ENCODE measurements at regions not wholly inside any gene's neighbourhood (a gene's known extent, or its start where the extent isn't known, plus 50 kb on each side); places are given as distances from the start of the nearest gene placed in this dataset.
"Not testable (repeated sequence)": the region's sequence is repeated elsewhere in the genome, so short reads cannot be mapped to it uniquely, and the experiment has no call there.

- no peak for DNase-seq
- ATAC-seq = no peak
- intact Hi-C loops (cut with micrococcal nuclease) = no loop called here
Measured at GRCh38 chr3:76267851-76268380, 482.6 kb upstream of the ZNF717 start.

DNA sequence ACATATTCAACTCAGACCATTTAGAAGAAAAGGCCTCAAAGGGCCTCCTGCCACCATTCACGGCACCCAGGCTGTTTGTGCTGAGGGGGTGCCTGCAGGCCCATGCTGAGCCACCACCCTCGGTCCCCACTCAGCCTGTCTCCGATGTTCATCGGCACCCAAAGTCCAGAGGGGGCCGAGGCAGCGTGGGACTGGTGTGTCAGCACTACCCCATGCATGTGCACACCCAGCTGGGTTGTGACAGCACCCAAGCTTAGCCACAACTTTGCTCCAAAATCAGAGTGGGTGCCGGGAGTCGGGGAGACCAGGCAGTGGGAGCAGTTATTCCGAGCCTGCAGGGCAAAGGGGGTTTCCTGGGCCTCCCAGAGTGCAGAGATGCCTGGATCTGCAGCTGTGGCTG, 508.5 kb upstream of the ZNF717 start:
- intact Hi-C loops (cut with micrococcal nuclease) = no loop called here
- ATAC-seq (no peak), DNase-seq (no peak)

- intact Hi-C loops (cut with micrococcal nuclease) = no loop called here
- DNase-seq (no peak), ATAC-seq (no peak)
Measured at GRCh38 chr3:76300746-76301145, 515.4 kb upstream of the ZNF717 start.

- intact Hi-C loops (cut with micrococcal nuclease) = no loop called here
- ATAC-seq (no peak), DNase-seq (no peak)
Measured at GRCh38 chr3:76307556-76307955, 522.2 kb upstream of the ZNF717 start.

DNA sequence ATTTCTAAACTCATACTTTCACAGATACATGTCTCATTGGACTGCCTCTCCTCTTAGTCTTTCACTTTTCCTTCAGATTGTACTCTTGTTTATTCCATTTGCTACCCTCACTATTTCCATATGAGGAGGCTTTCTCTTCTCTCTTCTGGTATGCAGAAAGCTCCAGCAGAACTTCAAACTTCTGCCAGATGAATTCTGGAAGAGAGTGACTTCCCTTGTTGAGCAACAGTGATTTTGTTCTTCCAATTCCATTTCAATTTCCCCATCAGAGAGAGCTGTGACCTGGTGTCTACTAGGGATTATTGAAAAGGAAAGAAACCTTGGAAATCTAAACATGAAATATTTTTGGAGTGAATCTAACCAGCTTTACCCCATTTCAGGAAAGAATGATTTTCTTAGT, 523.2 kb upstream of the ZNF717 start:
- ATAC-seq = no peak
- no peak for DNase-seq
- intact Hi-C loops (cut with micrococcal nuclease) = no loop called here

GRCh38 chr3:76310089-76310488, 524.7 kb upstream of the ZNF717 start:
- intact Hi-C loops (cut with micrococcal nuclease) = no loop called here
- no peak for DNase-seq
- no peak for ATAC-seq

- DNase-seq = no peak
- intact Hi-C loops (cut with micrococcal nuclease) = no loop called here
- no peak for ATAC-seq
Measured at GRCh38 chr3:76310667-76311066, 525.3 kb upstream of the ZNF717 start.

DNA sequence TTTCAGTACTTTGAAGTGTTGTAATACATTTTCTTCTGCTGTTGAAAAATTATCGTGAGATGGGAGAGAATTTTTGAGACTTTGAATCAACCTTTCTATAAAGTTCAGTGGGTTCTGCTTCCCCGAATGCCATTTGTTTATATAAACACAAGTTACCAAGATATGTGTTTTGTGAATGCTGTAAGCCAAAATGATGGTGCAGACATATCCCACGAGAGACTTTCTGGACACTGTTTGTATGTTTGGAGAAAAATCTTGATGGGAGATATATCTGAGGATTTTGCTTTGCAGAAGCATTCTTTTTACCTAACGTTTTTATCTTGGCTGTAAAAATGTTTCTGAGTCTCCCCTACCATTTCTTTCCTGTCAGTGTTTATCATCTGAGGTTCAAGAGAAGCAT, 526.6 kb upstream of the ZNF717 start:
- intact Hi-C loops (cut with micrococcal nuclease) = no loop called here
- no peak for ATAC-seq
- no peak for DNase-seq

DNA sequence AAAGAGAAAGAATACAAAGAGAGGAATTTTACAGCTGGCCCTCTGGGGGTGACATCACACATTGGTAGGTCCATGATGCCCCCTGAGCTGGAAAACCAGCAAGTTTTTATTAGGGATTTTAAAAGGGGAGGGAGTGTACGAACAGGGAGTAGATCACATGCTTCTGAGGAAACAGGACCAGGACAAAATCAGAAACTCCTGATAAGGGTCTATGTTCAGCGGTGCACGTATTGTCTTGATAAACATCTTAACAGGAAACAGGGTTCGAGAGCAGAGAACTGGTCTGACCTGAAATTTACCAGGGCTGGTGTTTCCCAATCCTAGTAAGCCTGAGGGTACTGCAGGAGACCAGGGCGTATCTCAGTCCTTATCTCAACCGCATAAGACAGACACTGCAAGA, 530.6 kb upstream of the ZNF717 start:
- DNase-seq; ATAC-seq; intact Hi-C loops (cut with micrococcal nuclease): not testable (repeated sequence)

DNA sequence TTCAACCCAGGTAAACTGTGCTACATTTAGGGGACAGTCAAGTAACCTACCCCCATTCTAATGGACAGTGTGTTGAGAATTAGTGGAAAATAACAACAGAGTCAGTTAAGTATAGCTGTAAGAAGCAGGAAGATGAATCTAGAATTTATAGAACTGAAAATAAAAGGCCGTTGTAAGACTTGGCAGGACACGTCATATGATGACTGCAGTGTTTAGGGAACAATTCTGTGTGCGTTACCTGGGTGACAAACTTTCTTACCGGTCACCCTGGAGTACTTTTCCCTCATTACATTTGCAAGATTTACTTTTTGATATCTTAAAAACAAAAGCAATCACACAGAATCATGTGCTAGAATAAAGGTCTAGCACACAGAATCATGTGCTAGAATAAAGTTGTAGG, 536.3 kb upstream of the ZNF717 start:
- intact Hi-C loops (cut with micrococcal nuclease) = no loop called here
- DNase-seq (no peak), ATAC-seq (no peak)

GRCh38 chr3:76324101-76324500, 538.8 kb upstream of the ZNF717 start:
- no peak for DNase-seq
- ATAC-seq = no peak
- intact Hi-C loops (cut with micrococcal nuclease) = no loop called here

DNA sequence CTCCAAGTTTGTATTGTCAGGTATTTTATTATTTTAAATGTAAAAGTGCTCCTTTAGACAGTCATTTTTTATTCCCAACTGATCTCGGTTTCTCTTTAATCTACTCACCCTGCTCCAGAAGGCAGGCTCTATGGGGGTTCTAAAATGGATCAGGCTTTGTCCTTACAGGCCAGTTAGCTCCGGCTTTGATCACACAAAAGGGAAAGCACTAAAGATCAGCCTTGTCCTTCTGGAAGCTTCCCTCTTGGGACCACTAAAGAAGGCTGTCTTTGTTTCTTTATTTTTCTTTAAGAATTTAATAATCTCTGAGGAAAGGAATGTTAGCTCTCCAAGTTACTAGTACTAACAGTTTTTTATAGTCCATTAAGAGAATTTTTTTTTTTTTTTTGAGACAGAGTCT, 560.5 kb upstream of the ZNF717 start:
- intact Hi-C loops (cut with micrococcal nuclease) = no loop called here
- no peak for DNase-seq

DNA sequence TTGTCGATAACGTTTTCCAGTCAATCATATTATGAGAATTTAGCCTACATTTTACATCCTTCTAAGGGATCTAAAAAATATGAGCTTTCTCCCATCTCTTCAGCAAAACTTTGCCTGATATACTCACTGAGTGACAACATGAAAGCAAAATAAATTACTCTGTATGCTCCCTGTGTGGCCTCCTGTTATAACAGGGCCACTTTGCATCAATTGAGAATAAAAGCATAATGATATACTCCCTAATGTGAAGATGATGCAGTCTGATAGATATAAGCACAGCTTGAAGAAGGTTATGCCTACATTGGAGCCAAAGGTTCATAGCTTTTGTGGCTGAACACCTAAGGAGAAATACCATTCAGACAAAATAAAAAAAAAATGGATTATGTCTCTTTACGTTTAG, 561.3 kb upstream of the ZNF717 start:
- DNase-seq = no peak
- intact Hi-C loops (cut with micrococcal nuclease) = no loop called here
- no peak for ATAC-seq

More for the DNA sequence above, 560.5 kb upstream of the ZNF717 start:
- ATAC-seq = no peak

- ATAC-seq (no peak), DNase-seq (no peak)
- intact Hi-C loops (cut with micrococcal nuclease) = no loop called here
Measured at GRCh38 chr3:76349715-76350480, 564.5 kb upstream of the ZNF717 start.

DNA sequence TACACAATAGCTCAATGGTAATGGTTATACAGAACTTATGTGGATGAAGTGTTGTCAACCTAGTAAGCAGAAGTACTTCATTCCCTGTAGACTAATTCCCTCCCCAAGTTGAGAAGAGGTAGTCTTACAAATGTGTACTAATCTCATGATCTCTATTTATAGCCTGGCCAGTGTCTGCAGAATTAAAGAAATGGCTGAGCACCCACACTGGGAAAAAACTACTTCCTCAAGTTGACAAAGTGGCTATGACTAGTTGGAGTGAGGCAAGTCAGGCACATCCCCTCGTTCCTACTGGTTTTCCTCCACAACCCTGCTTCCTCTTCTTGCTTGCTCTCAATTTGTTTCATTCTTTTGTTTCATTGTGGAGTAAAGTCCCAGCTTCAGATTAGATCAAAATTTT, 566.7 kb upstream of the ZNF717 start:
- DNase-seq (no peak), ATAC-seq (no peak)
- intact Hi-C loops (cut with micrococcal nuclease) = no loop called here

GRCh38 chr3:76352511-76353284, 567.3 kb upstream of the ZNF717 start:
- intact Hi-C loops (cut with micrococcal nuclease) = no loop called here
- no peak for DNase-seq
- ATAC-seq = no peak

DNA sequence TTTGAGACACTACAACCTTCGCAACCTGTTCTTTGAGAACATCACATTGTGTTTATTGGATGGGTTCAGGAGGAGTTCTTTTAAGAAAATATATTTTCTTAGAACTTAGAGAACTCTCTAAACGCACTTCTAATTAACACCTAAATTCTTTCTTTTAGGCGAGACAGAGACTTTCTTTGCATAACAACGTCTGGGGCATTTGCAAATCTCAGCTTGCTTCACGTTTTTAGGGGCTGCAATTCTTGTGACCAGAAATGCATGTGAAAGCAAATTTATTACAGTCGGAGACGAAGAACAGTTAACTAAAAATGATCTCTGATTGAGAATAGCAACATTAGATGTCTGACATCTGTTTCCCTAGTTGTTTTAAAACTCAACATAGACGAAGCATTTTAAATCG, 568.3 kb upstream of the ZNF717 start:
- ATAC-seq = no peak
- intact Hi-C loops (cut with micrococcal nuclease) = no loop called here
- no peak for DNase-seq

GRCh38 chr3:76361010-76361409, 575.7 kb upstream of the ZNF717 start:
- DNase-seq = no peak
- intact Hi-C loops (cut with micrococcal nuclease) = loop anchor here (10.0 kb wide), 1 partner anchor 204 kb away; no protein-coding TSS in a partner anchor
- ATAC-seq = peak; percentile 53

DNA sequence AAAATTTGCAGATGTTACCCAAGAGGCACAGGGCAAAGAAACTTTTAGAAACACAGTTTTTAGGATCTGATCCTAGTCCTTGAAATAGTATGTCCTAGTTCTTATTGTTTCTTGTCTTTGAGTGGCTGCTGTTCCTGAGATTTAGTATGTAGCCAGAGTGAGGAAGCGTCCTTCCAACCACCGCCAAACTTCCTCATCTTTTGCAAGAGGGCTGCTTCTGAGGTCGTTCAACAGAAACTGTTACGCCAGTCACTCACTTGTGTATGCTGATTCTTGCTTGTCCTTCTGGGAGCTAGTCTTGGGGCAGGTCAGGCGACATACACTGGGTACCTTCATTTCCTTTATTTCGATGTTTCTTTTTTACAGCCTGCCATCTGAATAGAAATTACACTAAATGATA, 577.3 kb upstream of the ZNF717 start:
- ATAC-seq = no peak
- DNase-seq = no peak
- intact Hi-C loops (cut with micrococcal nuclease) = loop anchor here (10.0 kb wide), 1 partner anchor 202 kb away; no protein-coding TSS in a partner anchor

DNA sequence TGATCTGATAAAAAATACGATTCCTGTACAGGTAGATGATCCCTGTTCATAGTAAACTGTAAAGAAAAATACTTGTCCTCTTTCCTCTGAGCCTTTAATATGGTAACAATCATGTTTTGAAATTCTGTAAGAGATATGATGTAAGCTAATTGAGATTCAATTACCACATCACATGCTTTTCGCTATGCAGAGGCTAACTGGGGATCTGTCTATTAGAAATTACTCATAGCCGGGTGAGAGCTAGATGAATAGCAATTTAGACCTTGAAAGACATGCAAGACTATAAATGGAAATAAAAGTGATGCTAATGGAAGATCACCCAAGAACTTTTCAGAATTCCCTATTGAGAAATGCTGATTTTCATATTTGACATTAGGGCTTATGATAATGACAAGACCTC, 579.9 kb upstream of the ZNF717 start:
- ATAC-seq = no peak
- no peak for DNase-seq
- intact Hi-C loops (cut with micrococcal nuclease) = loop anchor here (10.0 kb wide), 1 partner anchor 200 kb away; no protein-coding TSS in a partner anchor
